Fibroblast of pulmonary artery (primary cell): ENCODE measurements at regions not wholly inside any gene's neighbourhood (a gene's known extent, or its start where the extent isn't known, plus 50 kb on each side); places are given as distances from the start of the nearest gene placed in this dataset.
A peak's percentile ranks its signal among the peaks of the same experiment; 100 is the strongest.
"Not testable (repeated sequence)": the region's sequence is repeated elsewhere in the genome, so short reads cannot be mapped to it uniquely, and the experiment has no call there.

Experiments used
- DNase-seq: peaks from one replicate; pipeline ENCODE4 v3.0.0-alpha.2; 2010; ENCODE audit warnings: low read depth
- H3K4me3 ChIP-seq: replicated peaks from 2 replicates; pipeline ENCODE4 v1.5.1; 2011; ENCODE audit warnings: low read depth, mild to moderate bottlenecking, control low read depth, low read length, moderate library complexity
- CTCF ChIP-seq: IDR thresholded peaks from 2 replicates; pipeline ENCODE4 v1.5.1; 2011; ENCODE audit warnings: mild to moderate bottlenecking, control low read depth, low read length, inconsistent platforms; ENCODE audit errors: missing control alignments

- no peak for DNase-seq
- no peak for TF ChIP-seq CTCF
- no peak overlapping the region for H3K4me3 ChIP-seq
These were observed 478.4 kb upstream of the ADGRL3 start for GRCh38 chr4:60721685-60722084.

- no peak for DNase-seq
- H3K4me3 ChIP-seq, result no peak overlapping the region
- no peak for TF ChIP-seq CTCF
These were observed 476.3 kb upstream of the ADGRL3 start for GRCh38 chr4:60723796-60724195.

GRCh38 chr4:60724623-60725022 lies 475.5 kb upstream of the ADGRL3 start:
- TF ChIP-seq CTCF, result no peak
- DNase-seq, result peak; percentile 91
- H3K4me3 ChIP-seq, result no peak overlapping the region

- no peak for TF ChIP-seq CTCF
- DNase-seq, result peak; percentile 10
- no peak overlapping the region for H3K4me3 ChIP-seq
These were observed 473.3 kb upstream of the ADGRL3 start for GRCh38 chr4:60726779-60727178.

- H3K4me3 ChIP-seq, result no peak overlapping the region
- DNase-seq, result peak; percentile 12
- no peak for TF ChIP-seq CTCF
These were observed 470.9 kb upstream of the ADGRL3 start for GRCh38 chr4:60729194-60729593.

- H3K4me3 ChIP-seq, DNase-seq: not testable (repeated sequence)
These were observed 470.4 kb upstream of the ADGRL3 start for GRCh38 chr4:60729764-60730163.

GRCh38 chr4:60737858-60738257 lies 462.3 kb upstream of the ADGRL3 start:
- peak; percentile 65 for DNase-seq
- H3K4me3 ChIP-seq, result no peak overlapping the region
- TF ChIP-seq CTCF, result no peak

GRCh38 chr4:60743654-60744053 lies 456.5 kb upstream of the ADGRL3 start:
- no peak for TF ChIP-seq CTCF
- H3K4me3 ChIP-seq, result no peak overlapping the region
- DNase-seq, result no peak
